WI38 (cell line): ENCODE measurements at regions not wholly inside any gene's neighbourhood (a gene's known extent, or its start where the extent isn't known, plus 50 kb on each side); places are given as distances from the start of the nearest gene placed in this dataset.

Experiments
- H3K4me3 ChIP-seq: 2 replicates; pipeline ENCODE4 v1.5.1; 2011; ENCODE audit warnings: low read depth, mild to moderate bottlenecking, control low read depth, low read length
- TF ChIP-seq, protein P1 (sequence below): IDR thresholded peaks from 2 replicates; pipeline ENCODE4 v1.5.1; 2012; ENCODE audit warnings: low read depth, mild to moderate bottlenecking, control low read depth, low read length

DNA sequence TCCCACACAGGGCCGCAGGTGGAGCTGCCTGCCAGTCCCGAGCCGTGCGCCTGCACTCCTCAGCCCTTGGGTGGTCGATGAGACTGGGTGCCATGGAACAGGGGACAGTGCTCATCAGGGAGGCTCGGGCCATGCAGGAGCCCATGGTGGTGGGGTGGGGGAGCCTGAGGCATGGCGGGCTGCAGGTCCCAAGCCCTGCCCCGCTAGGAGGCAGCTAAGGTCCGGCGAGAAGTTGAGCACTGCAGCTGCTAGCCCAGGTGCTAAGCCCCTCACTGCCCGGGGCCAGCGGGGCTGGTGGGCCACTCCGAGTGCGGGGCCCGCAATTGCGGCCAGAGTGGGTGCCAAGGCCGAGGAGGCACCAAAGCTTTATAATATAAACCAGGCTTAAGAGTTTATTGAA, 479.7 kb downstream of the MMUT start:
- no peak overlapping the region for H3K4me3 ChIP-seq
- TF ChIP-seq, protein P1, sequence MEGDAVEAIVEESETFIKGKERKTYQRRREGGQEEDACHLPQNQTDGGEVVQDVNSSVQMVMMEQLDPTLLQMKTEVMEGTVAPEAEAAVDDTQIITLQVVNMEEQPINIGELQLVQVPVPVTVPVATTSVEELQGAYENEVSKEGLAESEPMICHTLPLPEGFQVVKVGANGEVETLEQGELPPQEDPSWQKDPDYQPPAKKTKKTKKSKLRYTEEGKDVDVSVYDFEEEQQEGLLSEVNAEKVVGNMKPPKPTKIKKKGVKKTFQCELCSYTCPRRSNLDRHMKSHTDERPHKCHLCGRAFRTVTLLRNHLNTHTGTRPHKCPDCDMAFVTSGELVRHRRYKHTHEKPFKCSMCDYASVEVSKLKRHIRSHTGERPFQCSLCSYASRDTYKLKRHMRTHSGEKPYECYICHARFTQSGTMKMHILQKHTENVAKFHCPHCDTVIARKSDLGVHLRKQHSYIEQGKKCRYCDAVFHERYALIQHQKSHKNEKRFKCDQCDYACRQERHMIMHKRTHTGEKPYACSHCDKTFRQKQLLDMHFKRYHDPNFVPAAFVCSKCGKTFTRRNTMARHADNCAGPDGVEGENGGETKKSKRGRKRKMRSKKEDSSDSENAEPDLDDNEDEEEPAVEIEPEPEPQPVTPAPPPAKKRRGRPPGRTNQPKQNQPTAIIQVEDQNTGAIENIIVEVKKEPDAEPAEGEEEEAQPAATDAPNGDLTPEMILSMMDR = no peak

DNA sequence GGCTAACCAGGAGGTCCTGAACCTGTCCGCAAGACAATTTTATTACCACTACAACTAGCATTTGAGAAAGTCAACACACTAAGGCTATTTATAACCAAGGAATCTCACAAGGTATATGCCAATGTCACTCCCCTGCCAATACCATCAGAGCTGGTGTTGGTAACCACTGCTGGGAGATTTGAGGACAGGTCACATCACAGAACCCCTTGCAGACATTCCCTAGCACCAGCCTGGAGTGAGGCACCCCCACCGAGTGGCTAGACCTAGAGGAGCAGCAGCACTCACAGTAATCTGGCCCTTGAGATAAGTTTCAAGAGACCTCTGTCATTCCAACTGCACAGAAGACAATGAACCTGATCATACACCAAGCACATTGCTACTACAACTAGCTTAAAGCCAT, 483.2 kb downstream of the MMUT start:
- TF ChIP-seq, protein P1 = no peak
- H3K4me3 ChIP-seq = no peak overlapping the region

DNA sequence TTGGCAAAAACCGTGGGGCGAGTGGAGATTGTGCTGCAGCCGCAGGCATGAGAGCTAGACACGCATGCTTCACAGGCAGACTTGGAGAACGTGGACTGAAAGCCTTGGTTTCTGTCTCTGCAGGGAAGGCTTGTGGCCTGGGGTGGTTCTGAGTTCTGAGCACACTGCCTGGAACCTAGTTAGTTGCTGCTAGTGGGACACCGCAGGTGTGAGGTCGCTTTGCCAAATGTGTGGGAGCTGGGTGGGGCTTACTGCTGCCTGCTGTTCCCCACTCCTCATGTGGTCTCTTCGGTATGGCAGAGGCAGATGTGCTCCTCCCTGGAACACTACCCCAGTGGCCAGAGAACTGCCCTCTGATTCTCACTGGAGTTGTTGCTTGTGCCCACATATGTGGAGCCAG, 484.0 kb downstream of the MMUT start:
- no peak overlapping the region for H3K4me3 ChIP-seq
- TF ChIP-seq, protein P1 = no peak

DNA sequence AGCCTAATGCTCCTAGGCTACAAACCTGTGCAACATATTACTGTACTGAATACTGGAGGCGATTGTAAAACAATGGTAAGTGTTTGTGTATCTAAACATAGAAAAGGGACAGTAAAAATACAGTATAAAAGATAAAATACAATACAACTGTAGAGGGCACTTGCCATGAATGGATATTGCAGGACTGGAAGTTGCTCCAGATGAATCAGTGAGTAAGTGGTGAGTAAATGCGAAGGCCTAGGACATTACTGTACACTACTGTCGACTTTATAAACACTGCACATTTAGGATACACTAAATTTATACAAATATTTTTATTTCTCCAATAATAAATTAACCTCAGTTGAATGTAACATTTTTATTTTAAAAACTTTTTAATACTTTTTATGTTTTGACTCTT, 485.0 kb downstream of the MMUT start:
- H3K4me3 ChIP-seq = no peak overlapping the region
- TF ChIP-seq, protein P1 = no peak

DNA sequence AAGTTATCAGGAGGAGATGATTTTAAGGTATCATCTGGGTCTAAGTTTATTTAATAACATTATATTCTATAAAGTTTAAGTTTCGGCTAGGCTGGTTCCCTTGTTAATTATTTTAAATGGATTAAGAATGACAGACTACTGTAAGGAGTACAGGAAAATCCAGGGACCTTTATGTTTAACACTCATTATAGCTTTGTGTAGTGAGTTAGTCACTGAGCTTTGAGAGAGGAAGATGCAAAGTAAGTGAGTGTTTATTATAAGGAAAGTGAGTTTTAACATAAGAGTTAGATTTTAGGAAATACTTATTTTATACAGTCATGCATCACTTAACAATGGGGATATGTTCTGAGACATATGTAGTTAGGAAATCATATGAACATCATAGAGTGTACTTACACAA, 485.5 kb downstream of the MMUT start:
- TF ChIP-seq, protein P1 = no peak
- no peak overlapping the region for H3K4me3 ChIP-seq

DNA sequence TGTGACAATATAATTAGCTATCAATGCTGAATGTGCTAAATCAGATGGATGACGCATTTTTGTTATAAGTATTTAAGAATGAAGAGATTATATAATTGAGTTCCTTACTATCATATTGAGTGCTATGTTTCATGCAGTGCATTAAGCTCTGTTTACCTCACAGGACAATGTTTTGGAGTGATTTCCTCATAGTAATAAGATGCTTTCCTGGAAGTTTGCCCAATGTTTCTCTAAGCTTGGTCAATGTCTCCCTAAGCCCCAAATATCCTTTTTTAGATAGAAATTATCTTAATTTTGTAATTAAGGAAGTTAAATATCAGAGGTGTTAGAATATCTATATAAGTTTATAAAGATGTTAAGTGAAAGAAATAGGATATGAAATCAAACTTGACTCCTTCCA, 489.6 kb downstream of the MMUT start:
- H3K4me3 ChIP-seq = no peak overlapping the region
- TF ChIP-seq, protein P1 = no peak

DNA sequence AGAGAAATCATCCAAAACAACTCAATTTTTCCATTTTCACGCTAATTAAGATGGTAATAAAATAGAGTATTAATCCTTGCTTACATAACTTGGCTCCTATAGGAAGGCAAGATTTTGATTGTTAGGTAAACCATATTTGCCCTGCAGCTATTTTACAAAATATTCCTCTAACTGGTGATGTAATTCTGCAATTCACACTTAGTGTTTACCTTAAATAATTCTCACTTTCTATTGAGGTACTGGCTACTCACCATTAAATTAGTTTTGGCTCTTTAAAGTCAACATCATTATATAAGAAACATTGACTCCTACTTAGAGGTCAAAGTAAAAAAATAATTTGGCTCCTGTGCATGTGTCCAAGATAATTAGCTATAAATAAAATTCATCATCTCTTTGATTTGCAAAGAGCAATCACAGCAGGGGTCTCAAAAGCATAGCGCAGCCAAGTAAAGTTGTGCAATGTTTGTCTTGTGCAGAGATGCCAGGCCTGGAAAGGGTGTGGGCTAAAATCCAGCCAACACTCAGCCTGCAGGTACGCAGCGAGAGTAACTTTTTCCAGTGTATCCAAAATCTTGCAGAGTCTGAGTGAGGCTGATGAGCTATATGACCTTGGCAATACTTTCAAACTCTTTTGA, 501.2 kb downstream of the MMUT start:
- H3K4me3 ChIP-seq = no peak overlapping the region
- TF ChIP-seq, protein P1 = no peak
